HG03469 (cell line): ENCODE measurements at regions not wholly inside any gene's neighbourhood (a gene's known extent, or its start where the extent isn't known, plus 50 kb on each side); places are given as distances from the start of the nearest gene placed in this dataset.
"Not testable (repeated sequence)": the region's sequence is repeated elsewhere in the genome, so short reads cannot be mapped to it uniquely, and the experiment has no call there.

Experiments used
- ATAC-seq: cut with Tn5 transposase; IDR thresholded peaks from one replicate; pipeline ENCODE4 v1.9.1; 2021; ENCODE audit warnings: mild to moderate bottlenecking, moderate library complexity, moderate number of reproducible peaks; ENCODE audit not compliant: unreplicated experiment

GRCh38 chr5:81830596-81830995 lies 79.7 kb upstream of the SSBP2 start:
- ATAC-seq: no peak

DNA sequence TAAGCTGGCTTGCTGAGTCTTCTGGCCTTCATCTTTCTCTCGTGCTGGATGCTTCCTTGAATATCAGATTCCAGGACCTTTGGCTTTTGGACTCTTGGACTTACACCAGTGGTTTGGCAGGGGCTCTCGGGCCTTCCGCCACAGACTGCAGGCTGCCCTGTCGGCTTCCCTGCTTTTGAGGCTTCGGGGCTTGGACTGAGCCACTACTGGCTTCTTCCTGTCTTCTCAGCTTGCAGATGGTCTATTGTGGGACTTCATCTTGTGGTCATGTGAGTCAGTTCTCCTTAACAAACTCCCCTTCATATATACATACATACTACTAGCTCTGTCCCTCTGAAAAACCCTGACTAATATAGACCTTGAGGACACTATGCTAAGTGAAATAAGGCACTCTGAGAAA lies 78.3 kb upstream of the SSBP2 start:
- no peak for ATAC-seq

DNA sequence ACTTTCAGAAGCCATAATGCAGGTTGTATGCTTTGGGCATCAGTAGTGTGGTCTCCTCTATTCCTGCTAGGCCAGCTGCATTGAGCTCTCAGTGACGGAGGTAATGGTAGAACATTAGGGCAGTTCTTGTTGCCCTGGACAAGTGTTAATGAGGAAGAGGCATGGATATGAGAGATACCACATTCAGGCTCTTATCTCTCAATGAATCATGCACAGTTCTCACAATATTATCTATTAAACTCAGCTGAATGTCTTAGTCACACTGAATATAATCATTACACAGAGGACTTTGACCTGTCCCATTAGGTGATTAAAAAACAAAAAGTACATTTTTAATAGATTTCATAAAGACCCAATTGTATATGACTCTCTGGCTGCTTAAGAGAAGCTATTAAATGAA lies 76.6 kb upstream of the SSBP2 start:
- ATAC-seq: no peak

DNA sequence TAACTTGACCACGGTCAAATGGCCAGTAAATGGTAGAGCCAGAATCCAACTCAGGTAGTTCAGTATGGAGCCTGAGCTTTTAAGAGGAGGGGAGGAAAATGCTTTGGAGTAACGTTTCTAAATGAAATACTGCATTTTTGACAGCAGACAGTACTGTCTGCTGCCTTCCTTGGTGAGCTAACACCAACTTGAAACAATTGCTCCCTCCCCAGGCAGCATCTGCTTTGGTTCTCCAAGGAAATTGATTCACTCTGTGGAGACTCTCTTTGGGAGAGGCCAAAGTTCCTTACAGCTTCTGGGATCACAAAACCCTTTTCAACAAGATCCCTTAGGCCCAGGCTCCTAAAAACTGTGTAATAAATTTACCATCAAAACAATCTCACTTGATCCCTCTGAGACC lies 75.2 kb upstream of the SSBP2 start:
- no peak for ATAC-seq

GRCh38 chr5:81825237-81825636 lies 74.3 kb upstream of the SSBP2 start:
- no peak for ATAC-seq

- ATAC-seq: not testable (repeated sequence)
Observed at GRCh38 chr5:81823736-81824135, 72.8 kb upstream of the SSBP2 start.

DNA sequence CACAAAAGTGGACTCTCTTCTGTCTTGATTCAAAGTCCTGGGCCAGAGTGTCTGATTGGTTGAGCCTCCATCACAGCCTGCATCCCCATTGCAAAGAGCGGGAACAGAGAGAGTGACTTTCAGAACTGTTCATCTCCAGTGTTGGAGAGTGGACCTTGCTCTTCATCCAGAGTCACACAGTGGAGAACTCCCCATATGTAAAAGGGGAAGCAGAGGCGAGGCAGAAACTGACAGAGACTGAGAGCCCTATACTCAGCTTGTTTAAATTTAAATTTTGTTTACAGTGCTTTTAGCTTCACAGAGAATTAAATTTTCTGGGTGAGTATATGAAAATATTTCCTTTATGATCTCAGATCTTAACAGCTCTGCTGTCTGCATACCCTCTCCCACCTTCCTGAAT lies 70.0 kb upstream of the SSBP2 start:
- no peak for ATAC-seq

DNA sequence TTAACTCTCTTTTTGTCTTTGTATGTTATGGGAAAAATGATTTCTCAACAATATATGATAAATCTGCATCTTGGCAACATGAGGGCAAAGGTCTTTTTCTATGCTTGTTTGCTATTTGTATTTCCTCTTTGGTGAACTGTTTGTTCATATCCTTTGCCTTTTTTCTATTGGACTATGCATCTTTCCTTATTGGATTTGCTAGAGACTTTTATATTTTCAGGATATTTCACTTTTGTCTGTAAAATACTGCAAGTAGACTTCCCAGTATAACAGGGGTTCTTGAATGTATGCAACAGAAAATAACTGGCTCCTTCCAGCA lies 69.4 kb upstream of the SSBP2 start:
- no peak for ATAC-seq

DNA sequence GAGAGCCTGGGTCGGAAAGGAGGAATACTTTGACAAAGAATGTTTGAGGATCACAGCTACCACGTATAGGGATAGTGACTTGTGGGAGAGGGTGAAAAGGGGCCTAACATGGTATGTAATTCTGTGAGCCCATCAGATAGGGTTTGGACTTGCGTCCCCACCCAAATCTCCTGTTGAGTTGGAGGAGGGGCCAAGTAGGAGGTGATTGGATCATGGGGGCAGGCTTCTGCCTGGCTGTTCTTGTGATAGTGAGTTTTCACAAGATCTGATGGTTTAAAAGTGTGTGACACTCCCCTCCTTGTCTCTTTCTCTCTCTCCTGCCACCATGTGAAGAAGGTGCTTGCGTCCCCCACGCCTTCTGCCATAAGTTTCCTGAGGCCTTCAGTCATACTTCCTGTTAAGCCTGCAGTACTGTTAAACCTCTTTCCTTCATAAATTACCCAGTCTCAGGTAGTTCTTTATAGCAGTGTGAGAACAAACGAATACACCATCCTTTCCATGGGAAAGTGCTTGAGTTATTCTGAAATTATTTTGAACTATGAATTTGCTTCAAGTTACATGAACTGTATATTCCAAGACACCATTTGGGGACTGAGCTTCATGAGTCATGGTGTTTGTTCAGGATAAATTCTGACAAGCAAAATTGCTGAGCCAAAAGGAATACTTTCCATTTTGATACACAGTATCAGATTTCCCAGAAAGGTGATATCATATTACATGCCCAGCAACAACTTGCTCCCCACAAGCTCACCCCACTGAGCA lies 68.8 kb upstream of the SSBP2 start:
- ATAC-seq: no peak

DNA sequence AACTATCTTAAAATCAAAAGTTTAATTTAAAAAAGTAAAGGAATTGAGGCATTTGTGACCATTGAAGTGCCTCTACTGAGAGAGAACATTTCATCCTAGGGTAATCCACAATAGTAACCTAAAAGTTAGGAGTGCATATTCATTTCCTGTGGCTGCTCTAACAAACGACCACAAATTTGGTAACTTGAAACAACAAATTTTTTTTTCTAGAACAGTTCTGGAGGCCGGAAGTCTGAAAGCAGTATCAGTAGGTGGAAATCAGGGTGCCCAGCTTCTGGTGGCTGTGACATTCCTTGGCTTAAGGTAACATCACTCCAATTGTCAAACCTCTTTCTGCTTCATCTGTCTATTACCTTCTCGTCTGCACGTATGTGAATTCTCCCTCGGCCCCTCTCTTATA lies 67.1 kb upstream of the SSBP2 start:
- no peak for ATAC-seq

DNA sequence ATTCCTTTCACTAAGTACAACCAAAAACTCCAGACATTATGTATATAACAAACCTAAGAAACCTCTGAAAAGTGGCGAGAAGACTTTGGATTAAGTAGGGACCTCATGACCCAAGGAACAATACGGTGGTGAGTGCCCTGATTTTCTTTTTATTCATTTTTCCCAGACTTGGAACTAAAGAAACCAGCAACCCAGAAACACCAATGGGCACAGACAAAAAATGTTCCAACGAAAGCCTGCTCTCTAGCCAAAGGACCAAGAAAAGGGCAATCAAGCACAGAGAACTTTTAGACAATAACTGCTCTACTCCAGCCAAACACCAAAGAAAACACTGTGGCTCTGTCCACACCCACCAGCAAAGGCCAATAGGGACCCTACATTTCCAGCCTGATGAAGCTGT lies 66.2 kb upstream of the SSBP2 start:
- no peak for ATAC-seq

GRCh38 chr5:81815321-81815720 lies 64.4 kb upstream of the SSBP2 start:
- no peak for ATAC-seq

DNA sequence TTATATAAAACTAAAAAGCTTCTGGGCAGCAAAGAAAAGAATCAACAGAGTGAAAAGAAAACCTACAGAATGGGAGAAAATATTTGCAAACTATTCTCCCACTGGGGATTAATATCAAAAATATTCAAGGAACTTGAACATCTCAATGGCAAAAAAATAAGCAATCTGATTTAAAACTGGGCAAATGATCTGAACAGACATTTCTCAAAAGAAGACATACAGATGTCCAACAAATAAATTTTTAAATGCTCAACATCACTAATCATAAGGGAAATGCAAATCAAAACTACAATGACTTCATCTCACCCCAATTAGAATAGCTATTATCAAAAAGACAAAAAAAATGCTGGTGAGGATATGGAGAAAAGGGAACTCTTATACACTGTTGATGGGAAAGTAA lies 57.2 kb upstream of the SSBP2 start:
- no peak for ATAC-seq

DNA sequence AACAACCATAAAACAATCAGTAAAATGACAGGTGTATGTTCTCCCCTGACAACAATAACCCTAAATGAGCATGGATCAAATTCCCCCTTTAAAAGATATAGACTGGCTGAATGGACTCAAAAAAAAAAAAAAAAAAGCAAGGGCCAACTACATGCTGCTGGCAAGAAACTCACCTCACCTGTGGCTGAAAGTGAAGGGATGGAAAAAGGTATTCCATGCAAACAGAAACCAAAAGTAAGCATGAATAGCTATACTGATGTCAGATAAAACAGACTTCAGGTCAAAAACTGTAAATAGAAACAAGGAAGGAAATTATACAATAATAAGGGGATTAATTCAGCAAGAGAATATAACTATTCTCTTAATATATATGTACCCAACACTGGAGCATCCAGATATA lies 54.2 kb upstream of the SSBP2 start:
- ATAC-seq: no peak

DNA sequence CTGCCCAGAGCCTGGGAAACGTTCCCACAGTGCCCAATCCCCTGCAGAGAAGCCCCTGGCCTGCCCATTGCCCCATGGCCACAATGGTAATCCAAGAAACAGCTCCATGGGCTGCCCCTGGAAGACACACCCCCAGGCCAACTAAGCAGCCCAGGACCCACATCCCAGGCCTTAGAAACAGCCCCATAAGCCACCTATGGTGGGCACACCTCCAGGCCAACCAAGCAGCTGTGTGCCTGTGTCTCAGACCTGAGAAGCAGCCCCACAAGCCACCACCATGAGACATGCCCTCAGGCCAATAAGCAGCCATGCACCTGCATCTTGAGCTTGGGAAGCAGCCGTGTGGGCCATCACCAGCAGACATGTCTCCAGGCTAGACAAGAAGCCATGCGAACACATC lies 52.9 kb upstream of the SSBP2 start:
- no peak for ATAC-seq

GRCh38 chr5:81802625-81803024 lies 51.7 kb upstream of the SSBP2 start:
- ATAC-seq: no peak

- ATAC-seq: no peak
Observed at GRCh38 chr5:81802020-81802419, 51.1 kb upstream of the SSBP2 start.

- ATAC-seq: no peak
Observed at GRCh38 chr5:81800797-81801196, 49.9 kb upstream of the SSBP2 start.
